GM19397 (cell line): ENCODE measurements at regions not wholly inside any gene's neighbourhood (a gene's known extent, or its start where the extent isn't known, plus 50 kb on each side); places are given as distances from the start of the nearest gene placed in this dataset.
"Not testable (repeated sequence)": the region's sequence is repeated elsewhere in the genome, so short reads cannot be mapped to it uniquely, and the experiment has no call there.

Source experiments
- ATAC-seq: cut with Tn5 transposase; IDR thresholded peaks from one replicate; pipeline ENCODE4 v1.9.1; 2021; ENCODE audit warnings: mild to moderate bottlenecking, moderate library complexity; ENCODE audit not compliant: unreplicated experiment

GRCh38 chr1:199553104-199553503 is 474.4 kb upstream of the NR5A2 start:
- ATAC-seq: no peak

- ATAC-seq: no peak
Observed at GRCh38 chr1:199561334-199561733, 466.2 kb upstream of the NR5A2 start.

- no peak for ATAC-seq
Observed at GRCh38 chr1:199573047-199573446, 454.5 kb upstream of the NR5A2 start.

- ATAC-seq: no peak
Observed at GRCh38 chr1:199574950-199575349, 452.6 kb upstream of the NR5A2 start.

GRCh38 chr1:199580300-199580699 is 447.2 kb upstream of the NR5A2 start:
- no peak for ATAC-seq

- ATAC-seq: no peak
Observed at GRCh38 chr1:199585392-199585791, 442.1 kb upstream of the NR5A2 start.

GRCh38 chr1:199590708-199591107 is 436.8 kb upstream of the NR5A2 start:
- ATAC-seq: no peak

- ATAC-seq: no peak
Observed at GRCh38 chr1:199591468-199591867, 436.0 kb upstream of the NR5A2 start.

GRCh38 chr1:199593475-199593874 is 434.0 kb upstream of the NR5A2 start:
- ATAC-seq: no peak

GRCh38 chr1:199596448-199596847 is 431.1 kb upstream of the NR5A2 start:
- ATAC-seq: not testable (repeated sequence)

GRCh38 chr1:199597152-199597551 is 430.4 kb upstream of the NR5A2 start:
- no peak for ATAC-seq

- no peak for ATAC-seq
Observed at GRCh38 chr1:199608414-199608813, 419.1 kb upstream of the NR5A2 start.

- ATAC-seq: no peak
Observed at GRCh38 chr1:199612976-199613774, 414.3 kb upstream of the NR5A2 start.

GRCh38 chr1:199616947-199617346 is 410.6 kb upstream of the NR5A2 start:
- no peak for ATAC-seq

- ATAC-seq: no peak
Observed at GRCh38 chr1:199619223-199619622, 408.3 kb upstream of the NR5A2 start.

GRCh38 chr1:199626228-199626627 is 401.3 kb upstream of the NR5A2 start:
- ATAC-seq: not testable (repeated sequence)

- ATAC-seq: no peak
Observed at GRCh38 chr1:199629624-199630023, 397.9 kb upstream of the NR5A2 start.

GRCh38 chr1:199639453-199639852 is 388.1 kb upstream of the NR5A2 start:
- ATAC-seq: no peak

GRCh38 chr1:199641531-199641930 is 386.0 kb upstream of the NR5A2 start:
- no peak for ATAC-seq

- ATAC-seq: no peak
Observed at GRCh38 chr1:199644912-199645311, 382.6 kb upstream of the NR5A2 start.

- ATAC-seq: no peak
Observed at GRCh38 chr1:199646761-199647160, 380.7 kb upstream of the NR5A2 start.

- ATAC-seq: no peak
Observed at GRCh38 chr1:199657449-199657848, 370.1 kb upstream of the NR5A2 start.

GRCh38 chr1:199660071-199660470 is 367.4 kb upstream of the NR5A2 start:
- no peak for ATAC-seq
